ENCODE measurements at regions not wholly inside any gene's neighbourhood (a gene's known extent, or its start where the extent isn't known, plus 50 kb on each side); places are given as distances from the start of the nearest gene placed in this dataset.

DNA sequence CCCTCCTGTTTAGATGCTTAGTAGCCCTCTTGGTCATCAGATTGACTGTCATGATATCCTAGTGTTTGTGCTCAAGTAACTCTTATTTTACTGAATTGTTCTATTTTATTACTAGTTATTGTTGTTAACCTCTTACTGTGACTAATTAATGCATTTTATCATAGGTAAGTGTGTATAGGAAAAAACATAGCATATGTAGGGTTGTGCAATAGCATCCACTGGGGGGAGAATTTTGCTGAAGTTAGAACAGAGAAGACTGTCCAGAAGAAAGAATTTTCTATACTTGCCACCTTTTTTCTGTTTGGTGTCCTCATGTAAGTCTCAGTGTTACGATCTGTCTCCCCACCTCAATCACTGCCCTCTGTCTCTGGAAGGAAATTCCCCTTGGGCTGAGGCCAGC lies 177.4 kb downstream of the RPIA start:
- TF ChIP-seq, protein P1, sequence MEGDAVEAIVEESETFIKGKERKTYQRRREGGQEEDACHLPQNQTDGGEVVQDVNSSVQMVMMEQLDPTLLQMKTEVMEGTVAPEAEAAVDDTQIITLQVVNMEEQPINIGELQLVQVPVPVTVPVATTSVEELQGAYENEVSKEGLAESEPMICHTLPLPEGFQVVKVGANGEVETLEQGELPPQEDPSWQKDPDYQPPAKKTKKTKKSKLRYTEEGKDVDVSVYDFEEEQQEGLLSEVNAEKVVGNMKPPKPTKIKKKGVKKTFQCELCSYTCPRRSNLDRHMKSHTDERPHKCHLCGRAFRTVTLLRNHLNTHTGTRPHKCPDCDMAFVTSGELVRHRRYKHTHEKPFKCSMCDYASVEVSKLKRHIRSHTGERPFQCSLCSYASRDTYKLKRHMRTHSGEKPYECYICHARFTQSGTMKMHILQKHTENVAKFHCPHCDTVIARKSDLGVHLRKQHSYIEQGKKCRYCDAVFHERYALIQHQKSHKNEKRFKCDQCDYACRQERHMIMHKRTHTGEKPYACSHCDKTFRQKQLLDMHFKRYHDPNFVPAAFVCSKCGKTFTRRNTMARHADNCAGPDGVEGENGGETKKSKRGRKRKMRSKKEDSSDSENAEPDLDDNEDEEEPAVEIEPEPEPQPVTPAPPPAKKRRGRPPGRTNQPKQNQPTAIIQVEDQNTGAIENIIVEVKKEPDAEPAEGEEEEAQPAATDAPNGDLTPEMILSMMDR (IDR thresholded peaks at IDR 0.05), result no peak
- no peak for TF ChIP-seq POLR2A (IDR thresholded peaks at IDR 0.05)
